ENCODE measurements at regions not wholly inside any gene's neighbourhood (a gene's known extent, or its start where the extent isn't known, plus 50 kb on each side); places are given as distances from the start of the nearest gene placed in this dataset.

GRCh38 chr6:19757036-19757435, 80.1 kb upstream of the ID4 start:
- H3K4me3 ChIP-seq (ENCODE audit: low read depth, low read length, poor library complexity, severe bottlenecking) = no peak overlapping the region
- H3K9ac ChIP-seq (ENCODE audit: low read length) = no peak overlapping the region
- H3K27ac ChIP-seq (ENCODE audit: low read depth, low read length, poor library complexity, severe bottlenecking) = no peak overlapping the region
- no peaks in the 10 kb centered on the region for H3K4me1 ChIP-seq (ENCODE audit: insufficient read depth, low read length, severe bottlenecking)
- H3K79me2 ChIP-seq (ENCODE audit: insufficient read depth, low read length) = no peaks in the 10 kb centered on the region
- H4K20me1 ChIP-seq (ENCODE audit: insufficient read depth, low read length) = no peaks in the 10 kb centered on the region
- H3K4me2 ChIP-seq (ENCODE audit: low read length) = no peak overlapping the region
- TF ChIP-seq, protein P1, sequence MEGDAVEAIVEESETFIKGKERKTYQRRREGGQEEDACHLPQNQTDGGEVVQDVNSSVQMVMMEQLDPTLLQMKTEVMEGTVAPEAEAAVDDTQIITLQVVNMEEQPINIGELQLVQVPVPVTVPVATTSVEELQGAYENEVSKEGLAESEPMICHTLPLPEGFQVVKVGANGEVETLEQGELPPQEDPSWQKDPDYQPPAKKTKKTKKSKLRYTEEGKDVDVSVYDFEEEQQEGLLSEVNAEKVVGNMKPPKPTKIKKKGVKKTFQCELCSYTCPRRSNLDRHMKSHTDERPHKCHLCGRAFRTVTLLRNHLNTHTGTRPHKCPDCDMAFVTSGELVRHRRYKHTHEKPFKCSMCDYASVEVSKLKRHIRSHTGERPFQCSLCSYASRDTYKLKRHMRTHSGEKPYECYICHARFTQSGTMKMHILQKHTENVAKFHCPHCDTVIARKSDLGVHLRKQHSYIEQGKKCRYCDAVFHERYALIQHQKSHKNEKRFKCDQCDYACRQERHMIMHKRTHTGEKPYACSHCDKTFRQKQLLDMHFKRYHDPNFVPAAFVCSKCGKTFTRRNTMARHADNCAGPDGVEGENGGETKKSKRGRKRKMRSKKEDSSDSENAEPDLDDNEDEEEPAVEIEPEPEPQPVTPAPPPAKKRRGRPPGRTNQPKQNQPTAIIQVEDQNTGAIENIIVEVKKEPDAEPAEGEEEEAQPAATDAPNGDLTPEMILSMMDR (IDR thresholded peaks at IDR 0.05; ENCODE audit: low read length) = no peak
- TF ChIP-seq EZH2 (IDR thresholded peaks at IDR 0.05; ENCODE audit: borderline replicate concordance, low read length) = no peak
- H3K9me3 ChIP-seq (ENCODE audit: low read length) = no peaks in the 10 kb centered on the region
- H2AFZ ChIP-seq (ENCODE audit: low read length) = no peak overlapping the region
- no peaks in the 10 kb centered on the region for H3K27me3 ChIP-seq (ENCODE audit: insufficient read depth, low read length)
- no peaks in the 10 kb centered on the region for H3F3A ChIP-seq (ENCODE audit: insufficient read depth, low read length)
- H3K9me2 ChIP-seq (ENCODE audit: low read depth, low read length) = no peaks in the 10 kb centered on the region
- H3K36me3 ChIP-seq (ENCODE audit: insufficient read depth, low read length) = no peaks in the 10 kb centered on the region

- Histone ChIP-seq H3K4me1 (ENCODE audit: insufficient read depth, low read length, severe bottlenecking) (no peaks in the 10 kb centered on the region), H3K4me3 (ENCODE audit: low read depth, low read length, poor library complexity, severe bottlenecking) (no peak overlapping the region), H3K9me3 (ENCODE audit: low read length) (no peaks in the 10 kb centered on the region), H3K9ac (ENCODE audit: low read length) (no peak overlapping the region), H3K79me2 (ENCODE audit: insufficient read depth, low read length) (no peaks in the 10 kb centered on the region), H3K9me2 (ENCODE audit: low read depth, low read length) (no peaks in the 10 kb centered on the region), H3K27me3 (ENCODE audit: insufficient read depth, low read length) (no peaks in the 10 kb centered on the region), H3F3A (ENCODE audit: insufficient read depth, low read length) (no peaks in the 10 kb centered on the region), H3K27ac (ENCODE audit: low read depth, low read length, poor library complexity, severe bottlenecking) (no peak overlapping the region), H3K36me3 (ENCODE audit: insufficient read depth, low read length) (no peaks in the 10 kb centered on the region), H4K20me1 (ENCODE audit: insufficient read depth, low read length) (no peaks in the 10 kb centered on the region), H3K4me2 (ENCODE audit: low read length) (no peak overlapping the region), H2AFZ (ENCODE audit: low read length) (no peak overlapping the region)
- TF ChIP-seq, protein P1 (IDR thresholded peaks at IDR 0.05; ENCODE audit: low read length) = no peak
- no peak for TF ChIP-seq EZH2 (IDR thresholded peaks at IDR 0.05; ENCODE audit: borderline replicate concordance, low read length)
Observed at GRCh38 chr6:19759117-19759880, 77.9 kb upstream of the ID4 start.

DNA sequence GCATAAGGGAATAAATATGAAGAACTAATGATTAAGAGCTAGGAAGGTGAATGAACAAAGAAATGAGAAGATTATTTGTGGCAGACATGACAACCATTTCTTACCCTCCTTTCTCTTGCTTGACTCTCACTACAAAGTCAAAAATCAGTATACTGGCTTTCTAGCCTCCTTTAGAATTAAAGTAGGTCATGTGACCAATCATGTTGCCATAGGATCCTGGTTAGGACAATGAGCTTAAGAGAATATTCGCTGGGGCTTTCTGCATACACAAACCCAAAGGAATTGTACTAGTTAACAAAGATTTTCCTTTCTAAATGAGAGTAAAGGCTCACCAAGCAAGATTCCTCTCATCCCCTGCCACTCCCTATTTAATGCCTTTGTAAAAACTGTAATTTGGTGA, 76.0 kb upstream of the ID4 start:
- Histone ChIP-seq H3K4me1 (ENCODE audit: insufficient read depth, low read length, severe bottlenecking) (no peaks in the 10 kb centered on the region), H3K9me3 (ENCODE audit: low read length) (no peaks in the 10 kb centered on the region), H3F3A (ENCODE audit: insufficient read depth, low read length) (no peaks in the 10 kb centered on the region), H2AFZ (ENCODE audit: low read length) (no peak overlapping the region), H3K9me2 (ENCODE audit: low read depth, low read length) (no peaks in the 10 kb centered on the region), H3K4me3 (ENCODE audit: low read depth, low read length, poor library complexity, severe bottlenecking) (no peak overlapping the region), H3K9ac (ENCODE audit: low read length) (no peak overlapping the region), H3K27me3 (ENCODE audit: insufficient read depth, low read length) (no peaks in the 10 kb centered on the region), H4K20me1 (ENCODE audit: insufficient read depth, low read length) (no peaks in the 10 kb centered on the region), H3K36me3 (ENCODE audit: insufficient read depth, low read length) (no peaks in the 10 kb centered on the region), H3K27ac (ENCODE audit: low read depth, low read length, poor library complexity, severe bottlenecking) (no peak overlapping the region), H3K4me2 (ENCODE audit: low read length) (no peak overlapping the region), H3K79me2 (ENCODE audit: insufficient read depth, low read length) (no peaks in the 10 kb centered on the region)
- TF ChIP-seq EZH2 (IDR thresholded peaks at IDR 0.05; ENCODE audit: borderline replicate concordance, low read length) = no peak
- TF ChIP-seq, protein P1 (IDR thresholded peaks at IDR 0.05; ENCODE audit: low read length) = no peak

Data from OCI-LY1 (cell line).